ENCODE measurements at regions not wholly inside any gene's neighbourhood (a gene's known extent, or its start where the extent isn't known, plus 50 kb on each side); places are given as distances from the start of the nearest gene placed in this dataset.
"Not testable (repeated sequence)": the region's sequence is repeated elsewhere in the genome, so short reads cannot be mapped to it uniquely, and the experiment has no call there.

DNA sequence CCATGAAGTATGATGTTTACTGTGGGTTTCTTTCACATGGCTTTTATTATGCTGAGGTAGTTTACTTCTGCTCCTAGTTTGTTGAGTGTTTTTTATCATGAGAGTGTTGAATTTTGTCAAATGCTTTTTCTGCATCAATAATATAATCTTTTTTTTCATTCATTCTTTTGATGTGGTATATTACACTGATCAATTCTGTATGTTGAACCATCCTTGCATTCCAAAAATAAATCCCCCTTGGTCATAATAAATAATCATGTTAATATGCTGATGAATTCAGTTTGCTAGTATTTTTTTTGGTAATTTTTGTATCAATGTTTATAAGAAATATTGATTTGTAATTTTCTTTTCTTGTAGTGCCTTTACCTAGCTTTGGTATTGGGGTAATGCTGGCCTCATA lies 97.9 kb upstream of the ZNF648 start:
- DNase-seq (ENCODE audit: low spot score) = no peak

DNA sequence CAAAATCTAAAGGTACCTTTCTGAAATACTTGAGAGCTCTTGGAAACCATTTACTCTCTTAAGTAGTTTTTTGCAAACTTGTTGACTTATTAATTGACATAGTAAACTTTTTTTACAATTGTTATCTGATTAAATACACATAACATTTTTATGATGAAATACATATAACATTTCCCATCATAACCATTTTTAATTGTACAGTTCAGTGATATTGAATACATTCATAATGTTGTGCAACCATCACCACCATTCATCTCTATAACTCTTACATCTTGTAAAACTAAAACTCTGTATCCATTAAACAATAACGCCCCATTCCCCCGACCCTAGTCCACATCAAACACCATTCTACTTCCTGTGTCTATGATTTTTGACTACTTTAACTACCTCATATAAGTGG lies 95.7 kb upstream of the ZNF648 start:
- no peak for DNase-seq (ENCODE audit: low spot score)

DNA sequence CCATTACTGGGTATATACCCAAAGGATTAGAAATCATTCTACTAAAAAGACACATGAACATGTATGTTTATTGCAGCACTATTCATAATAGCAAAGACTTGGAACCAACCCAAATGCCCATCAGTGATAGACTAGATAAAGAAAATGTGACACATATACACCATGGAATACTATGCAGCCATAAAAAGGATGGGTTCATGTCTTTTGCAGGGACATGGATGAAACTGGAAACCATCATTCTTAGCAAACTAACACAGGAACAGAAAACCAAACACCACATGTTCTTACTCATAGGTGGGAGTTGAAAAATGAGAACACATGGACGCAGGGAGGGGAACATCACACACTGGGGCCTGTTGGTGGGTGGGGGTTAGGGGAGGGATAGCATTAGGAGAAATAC lies 92.9 kb upstream of the ZNF648 start:
- not testable (repeated sequence) for DNase-seq (ENCODE audit: low spot score)

DNA sequence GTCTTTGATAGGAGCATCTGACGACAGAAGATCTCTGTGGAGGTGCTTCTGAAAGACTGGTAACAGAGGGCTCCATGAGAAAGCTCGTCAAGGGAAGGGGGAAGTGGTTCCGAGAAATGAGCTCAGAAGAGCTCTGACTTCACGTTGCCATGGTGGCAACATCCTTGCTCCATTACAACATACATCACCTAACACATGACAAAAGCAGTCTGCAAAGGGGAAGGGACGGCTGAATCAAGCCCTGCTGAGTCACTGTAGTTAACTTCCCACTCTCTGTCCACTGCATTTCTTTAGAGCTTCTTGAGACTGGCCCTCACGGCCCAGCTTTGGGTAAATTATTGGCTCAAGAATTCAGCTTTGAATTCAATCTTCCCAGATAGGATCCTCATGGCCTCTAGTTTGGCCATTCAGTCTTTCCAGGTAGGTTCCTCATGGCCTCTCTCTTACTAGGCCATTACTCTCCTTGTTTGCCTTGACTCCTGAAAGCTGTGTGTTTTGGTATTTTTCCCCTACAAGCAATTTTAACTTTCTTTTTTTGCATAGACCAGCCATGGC lies 88.0 kb upstream of the ZNF648 start:
- DNase-seq (ENCODE audit: low spot score) = peak; percentile 71

DNA sequence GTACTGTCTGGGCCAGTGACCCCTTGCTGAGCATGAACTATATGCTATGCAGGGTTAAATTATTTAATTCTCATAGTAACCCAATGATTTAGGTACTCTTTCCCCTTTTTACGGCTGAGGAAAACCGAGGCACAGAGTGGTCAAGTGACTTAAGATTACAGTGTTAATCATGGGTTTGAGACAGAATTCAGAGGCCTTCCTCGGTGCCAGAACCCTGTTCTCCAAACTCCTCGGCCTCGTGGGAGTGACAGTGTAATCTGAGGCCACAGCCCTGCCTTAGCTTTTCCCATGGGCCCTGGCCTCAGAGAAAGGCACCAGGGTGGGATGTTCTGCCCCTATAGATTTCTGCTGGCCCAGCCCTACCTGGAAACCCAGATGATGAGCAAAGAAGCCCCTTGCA lies 86.4 kb upstream of the ZNF648 start:
- no peak for DNase-seq (ENCODE audit: low spot score)

DNA sequence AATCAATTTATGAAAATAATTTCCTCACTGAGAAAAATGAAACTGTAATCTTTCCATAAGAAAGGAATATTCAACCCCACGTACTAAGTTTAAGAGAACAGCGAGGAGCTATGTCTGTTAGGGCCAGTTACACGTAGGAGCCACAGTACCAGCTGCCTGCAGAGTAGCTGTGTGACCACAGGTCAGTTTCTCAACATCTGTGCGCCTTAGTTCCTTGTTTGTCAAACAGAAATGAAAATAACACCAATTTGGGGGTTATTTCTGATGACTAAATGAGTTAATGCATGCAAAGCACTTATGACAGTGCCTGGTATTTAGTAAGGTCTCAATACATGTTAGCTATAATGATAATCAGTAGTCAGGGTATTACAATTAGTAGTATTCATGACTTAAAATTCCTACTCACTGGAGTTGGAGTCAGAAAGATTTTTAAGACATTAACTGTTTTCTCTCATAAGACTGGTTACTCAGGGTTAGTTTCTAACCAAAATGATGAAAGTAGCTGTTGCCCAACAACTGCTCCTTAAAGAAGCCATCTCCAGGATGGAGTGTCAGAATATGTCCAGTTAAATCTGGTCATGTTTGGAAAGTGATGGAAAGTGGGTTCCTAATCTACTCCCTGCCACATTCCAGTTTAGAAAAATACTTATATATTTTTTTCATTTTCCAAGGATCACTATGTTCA lies 85.8 kb upstream of the ZNF648 start:
- no peak for DNase-seq (ENCODE audit: low spot score)

DNA sequence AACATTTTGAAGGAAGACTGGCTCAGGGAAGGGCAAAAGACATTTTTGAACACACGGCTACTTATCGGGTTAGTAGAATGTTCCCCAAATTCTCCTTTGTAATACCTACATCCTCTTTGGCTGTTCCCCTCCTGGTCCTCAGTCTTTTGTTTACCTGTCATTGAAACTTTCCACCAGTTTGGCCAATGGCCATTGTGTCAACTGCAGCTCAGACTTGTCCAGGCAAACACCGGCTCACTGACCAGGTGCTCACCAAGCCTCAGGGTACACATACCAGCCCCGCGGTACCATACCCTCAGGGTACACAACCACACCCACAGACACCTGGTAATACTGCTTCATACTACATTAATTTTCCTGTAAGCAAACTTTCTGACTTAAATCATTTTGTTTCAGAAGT lies 84.8 kb upstream of the ZNF648 start:
- no peak for DNase-seq (ENCODE audit: low spot score)

DNA sequence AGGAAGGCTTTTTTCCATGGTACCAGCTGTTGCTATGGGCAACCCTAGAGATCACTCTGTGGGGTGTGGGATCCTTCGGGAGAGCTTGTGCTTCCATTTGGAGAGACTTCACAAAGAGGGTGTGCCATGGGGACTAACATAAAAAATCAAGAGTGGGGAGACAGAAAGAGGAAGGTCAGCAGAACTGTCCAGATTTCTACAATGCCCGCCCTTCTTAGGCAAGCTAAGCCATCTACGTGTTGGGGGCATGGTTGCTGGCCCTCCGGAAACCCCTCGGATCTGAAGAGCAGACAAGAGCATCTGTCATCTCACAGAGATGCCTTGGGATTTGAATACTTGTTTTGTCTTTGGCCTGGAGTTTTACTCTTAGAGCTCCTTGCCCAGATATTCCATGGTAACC lies 83.9 kb upstream of the ZNF648 start:
- no peak for DNase-seq (ENCODE audit: low spot score)

DNA sequence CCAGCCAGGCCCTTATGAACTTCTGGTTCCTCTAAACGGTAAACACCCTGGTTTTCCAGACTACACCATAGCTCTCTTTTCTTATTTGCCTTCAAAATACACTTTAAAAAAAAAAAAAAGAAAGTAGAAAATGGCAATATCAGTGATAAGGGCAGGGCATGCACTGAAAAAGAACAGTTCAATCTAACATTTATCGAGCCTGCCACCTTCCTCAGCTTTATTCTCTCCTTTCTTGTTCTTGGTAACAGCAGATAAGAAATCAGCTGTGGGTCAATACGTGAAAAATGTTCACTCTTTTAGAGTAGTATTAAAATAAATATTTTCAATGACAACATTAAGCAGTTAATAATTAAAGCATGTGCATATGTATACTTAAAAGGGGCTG lies 83.1 kb upstream of the ZNF648 start:
- DNase-seq (ENCODE audit: low spot score) = no peak

DNA sequence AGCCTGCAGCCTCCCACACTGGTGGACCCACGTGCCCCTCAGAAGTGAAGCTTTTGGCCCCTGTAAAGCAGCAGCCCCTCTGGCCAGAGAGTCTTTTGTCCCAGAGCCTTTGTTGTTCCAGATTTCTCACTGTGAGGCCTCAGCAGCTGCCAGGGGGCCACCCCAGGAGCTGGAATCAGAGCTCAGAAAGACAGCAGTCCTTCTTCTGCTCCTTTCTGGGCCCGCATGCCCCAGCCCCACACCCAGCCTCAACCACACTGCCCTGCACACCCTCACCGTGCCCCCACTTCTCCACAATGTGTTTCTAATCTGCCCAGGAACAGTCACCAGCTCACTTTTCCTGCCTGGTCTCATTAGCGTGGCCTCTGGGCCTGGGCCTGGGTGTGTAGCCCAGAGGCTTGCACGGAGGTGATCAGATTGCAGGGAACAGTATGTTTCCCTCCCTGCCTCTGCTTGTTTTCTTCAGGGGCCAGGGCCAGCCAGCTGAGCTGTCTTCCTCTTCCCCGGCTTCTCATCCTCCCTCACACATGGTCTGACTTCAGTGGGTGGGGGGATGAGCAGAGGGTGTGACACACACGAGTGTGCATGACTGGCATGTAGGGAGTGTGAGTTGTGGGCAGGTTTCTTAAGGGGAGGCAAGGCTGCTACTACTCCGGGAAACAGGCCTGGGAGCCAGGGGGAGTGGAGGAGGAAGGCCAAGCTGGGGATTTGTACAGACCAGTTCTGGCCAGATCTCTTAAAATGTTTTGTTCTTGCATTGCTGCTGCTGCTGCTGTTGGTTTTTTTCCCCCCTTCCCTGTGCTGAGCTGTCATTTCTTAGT lies 82.5 kb upstream of the ZNF648 start:
- peak; percentile 12 for DNase-seq (ENCODE audit: low spot score)

DNA sequence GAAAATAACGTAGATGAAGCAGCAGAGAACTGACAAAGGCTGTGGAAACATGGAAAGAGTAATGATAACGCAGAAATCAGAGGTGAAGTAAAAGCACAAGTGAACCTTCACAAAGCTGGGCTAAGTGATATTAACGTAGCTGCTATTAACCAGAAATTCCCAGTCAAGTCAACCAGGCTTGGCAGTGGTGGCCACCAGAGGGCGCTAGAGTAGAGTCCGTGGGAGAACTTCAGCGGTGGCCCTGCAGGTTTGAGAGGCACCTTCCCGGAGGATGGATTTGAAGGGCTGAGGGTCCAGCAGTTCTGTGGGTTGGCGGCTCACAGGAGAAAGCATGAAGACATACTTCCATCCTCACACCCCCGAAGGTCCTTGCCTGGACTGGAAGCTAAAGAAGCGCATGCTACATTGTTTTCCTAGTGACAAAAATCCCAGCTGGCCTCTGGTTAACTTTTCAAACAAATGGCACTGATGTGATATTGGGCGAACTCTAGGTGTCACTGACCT lies 81.7 kb upstream of the ZNF648 start:
- peak; percentile 67 for DNase-seq (ENCODE audit: low spot score)

DNA sequence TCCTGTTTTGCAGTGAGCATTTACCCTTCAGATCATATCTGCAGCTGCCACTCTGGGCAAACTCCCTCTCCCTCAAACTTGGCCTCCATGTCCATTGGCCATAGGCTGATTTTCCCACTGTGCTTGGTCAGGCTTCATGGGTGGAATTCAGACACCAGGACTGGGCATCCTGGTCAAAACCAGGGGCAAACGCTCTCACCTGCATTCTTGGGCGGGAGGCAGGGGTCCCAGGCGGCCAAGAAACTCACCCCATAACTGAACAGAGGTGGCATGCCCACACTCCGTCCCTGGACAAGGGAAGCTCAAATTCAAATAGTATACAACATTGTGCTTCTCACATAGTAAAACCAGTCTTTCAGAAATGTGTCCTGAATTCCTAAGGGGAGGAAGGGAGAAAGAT lies 81.1 kb upstream of the ZNF648 start:
- DNase-seq (ENCODE audit: low spot score) = no peak

DNA sequence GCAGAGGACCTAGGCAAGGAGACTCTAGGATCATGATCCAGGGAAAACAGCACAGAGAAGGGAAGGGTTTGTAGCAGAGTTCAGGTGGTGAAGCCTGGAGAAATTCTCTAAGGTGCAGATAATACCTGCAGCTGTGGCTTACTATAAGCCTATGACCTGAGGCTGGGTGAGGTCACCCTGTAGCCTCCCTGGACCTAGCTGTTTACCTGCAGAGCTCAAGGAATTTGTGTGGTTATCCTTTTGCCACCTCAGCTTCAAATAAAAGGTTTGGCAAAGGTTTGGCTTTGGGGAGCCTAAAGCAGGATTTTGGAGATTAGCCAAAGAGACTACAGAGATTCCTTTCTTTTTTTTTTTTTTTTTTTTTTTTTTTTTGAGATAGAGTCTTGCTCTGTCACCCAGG lies 79.5 kb upstream of the ZNF648 start:
- no peak for DNase-seq (ENCODE audit: low spot score)

DNA sequence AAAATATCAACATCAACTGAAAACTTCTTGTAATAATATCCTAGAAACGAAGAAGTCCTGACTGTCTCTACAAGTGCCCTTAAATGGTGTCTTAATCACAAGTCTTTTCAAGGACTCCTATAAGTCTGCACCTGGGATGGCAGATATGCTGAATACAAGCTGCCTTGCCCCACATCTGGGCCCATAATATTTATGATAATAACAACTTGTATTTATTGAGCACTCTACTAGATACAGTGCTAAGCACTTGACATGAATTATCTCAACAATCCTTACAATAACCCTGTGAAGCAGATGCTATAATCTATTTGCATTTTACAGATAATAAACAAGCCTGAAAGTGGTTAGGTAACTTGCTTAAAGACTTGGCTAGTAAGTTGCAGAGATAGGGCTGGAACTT lies 78.0 kb upstream of the ZNF648 start:
- DNase-seq (ENCODE audit: low spot score) = no peak

DNA sequence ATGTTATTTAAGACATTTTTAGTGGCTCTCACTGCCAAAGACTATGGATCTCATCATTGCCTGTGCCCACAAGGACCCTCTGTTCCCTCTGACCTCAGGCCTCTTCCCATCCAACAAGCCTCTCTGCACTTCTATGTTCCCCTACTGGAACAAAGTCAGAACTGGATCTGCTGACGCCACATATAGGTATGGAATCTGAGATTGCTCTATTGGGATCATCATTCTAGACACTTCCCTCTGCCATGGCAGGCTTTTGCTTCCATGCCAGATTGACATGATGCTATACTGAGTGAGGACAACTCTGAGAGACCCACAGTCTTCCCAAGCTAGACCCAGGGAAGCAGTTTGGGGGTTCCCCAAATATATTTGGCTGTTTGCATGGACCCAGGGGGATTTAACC lies 76.0 kb upstream of the ZNF648 start:
- no peak for DNase-seq (ENCODE audit: low spot score)

DNA sequence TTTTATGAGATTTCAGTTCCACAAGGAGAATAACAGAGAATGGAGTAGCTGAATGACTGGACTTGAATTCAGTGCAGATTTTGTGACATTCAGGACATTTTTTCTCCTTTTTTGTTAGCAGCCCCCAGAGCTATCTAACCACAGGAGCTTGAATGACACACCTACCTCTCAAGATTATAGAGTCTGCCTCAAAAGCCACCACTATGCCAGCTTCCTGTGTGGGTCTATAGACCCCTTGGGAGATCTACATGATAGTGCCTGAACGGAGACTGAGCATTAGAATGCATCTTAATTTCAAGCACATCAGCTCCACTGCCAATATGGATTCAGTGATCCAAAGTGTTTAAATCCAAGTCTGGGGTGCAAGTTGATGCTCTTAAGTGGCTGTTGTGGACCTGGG lies 74.4 kb upstream of the ZNF648 start:
- DNase-seq (ENCODE audit: low spot score) = no peak

DNA sequence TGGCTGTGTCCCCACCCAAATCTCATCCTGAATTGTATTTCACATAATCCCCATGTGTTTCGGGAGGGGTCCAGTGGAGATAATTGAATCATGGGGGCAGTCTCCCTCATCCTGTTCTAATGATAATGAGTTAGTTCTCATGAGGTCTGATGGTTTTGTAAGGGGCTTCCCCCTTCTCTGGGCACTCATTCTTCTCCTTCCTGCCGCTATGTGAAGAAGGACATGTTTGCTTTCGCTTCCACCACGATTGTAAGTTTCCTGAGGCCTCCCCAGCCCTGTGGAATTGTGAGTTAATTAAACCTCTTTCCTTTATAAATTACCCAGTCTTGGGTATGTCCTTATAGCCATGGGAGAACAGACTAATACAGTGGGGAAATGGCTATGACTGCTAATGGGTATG lies 72.7 kb upstream of the ZNF648 start:
- DNase-seq (ENCODE audit: low spot score) = no peak

DNA sequence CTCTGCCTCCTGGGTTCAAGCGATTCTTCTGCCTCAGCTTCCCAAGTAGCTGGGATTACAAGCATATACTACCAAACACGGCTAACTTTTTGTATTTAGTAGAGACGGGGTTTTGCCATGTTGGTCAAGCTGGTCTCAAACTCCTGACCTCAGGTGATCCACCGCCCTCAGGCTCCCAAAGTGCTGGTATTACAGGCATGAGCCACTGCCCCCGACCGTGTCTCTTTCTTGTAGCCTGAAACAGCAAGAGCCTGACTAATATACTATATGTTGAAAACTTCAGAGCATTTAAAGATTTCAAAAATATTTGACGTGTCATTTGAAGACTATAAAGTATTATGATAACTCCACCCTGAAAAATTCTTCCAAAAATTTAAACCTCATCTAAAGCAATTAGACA lies 71.7 kb upstream of the ZNF648 start:
- DNase-seq (ENCODE audit: low spot score) = no peak

DNA sequence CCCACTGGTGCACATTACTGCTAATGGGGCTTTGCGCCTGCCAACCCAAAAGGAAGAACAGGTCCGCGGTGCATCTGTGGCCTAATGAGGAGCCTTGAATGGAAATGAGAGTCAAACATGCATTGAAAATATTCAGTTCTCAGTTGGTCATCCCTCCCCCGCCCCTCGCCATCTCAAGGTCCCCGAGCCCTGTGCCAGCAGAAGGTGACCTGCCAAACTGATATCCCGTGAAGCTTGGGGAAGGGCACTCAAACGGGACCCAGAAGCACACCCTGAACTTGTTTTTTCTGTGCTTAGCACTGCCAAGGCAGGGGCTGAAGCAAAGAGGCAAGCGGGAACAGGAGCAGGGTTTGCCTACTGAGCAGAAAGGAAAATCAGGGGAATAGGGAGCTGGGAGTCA lies 67.9 kb upstream of the ZNF648 start:
- no peak for DNase-seq (ENCODE audit: low spot score)

DNA sequence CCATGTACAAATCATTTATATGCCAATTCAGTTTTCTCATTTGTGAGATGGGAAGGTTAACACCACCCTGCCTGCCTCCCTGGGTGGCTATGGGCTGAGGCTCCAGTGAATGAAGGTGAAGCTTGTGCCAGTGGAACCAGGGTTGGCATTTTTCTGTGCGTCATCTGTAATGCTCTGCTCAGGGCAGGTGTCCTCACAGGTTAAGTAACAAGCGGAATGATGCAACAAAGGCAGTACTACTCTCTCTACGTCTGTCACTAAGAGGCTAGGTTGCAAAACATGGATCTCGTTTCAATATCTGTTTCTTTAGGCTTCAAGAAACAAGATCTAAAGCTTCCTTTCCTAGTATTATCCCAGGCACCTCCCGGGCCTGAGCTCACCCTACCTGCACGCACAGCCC lies 67.0 kb upstream of the ZNF648 start:
- no peak for DNase-seq (ENCODE audit: low spot score)

DNA sequence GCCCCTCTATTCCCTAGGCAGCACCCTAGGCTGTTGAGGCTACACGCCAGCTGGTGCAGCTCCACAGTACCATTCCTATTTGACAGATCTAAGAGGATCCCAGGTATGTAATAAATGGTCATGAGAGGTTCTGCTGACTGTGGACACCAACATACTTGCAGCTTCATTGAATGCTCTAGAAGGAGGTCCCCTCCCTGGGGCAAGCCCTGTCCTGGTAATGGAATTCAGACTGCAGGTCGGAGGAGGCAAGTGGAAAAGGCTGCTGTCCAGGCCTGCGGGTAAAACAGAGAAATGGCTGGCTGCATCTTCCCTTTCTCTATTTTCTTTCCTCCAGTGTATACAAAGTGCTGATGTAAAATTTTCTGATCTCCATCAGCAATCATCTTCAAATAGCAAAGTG lies 66.1 kb upstream of the ZNF648 start:
- no peak for DNase-seq (ENCODE audit: low spot score)

DNA sequence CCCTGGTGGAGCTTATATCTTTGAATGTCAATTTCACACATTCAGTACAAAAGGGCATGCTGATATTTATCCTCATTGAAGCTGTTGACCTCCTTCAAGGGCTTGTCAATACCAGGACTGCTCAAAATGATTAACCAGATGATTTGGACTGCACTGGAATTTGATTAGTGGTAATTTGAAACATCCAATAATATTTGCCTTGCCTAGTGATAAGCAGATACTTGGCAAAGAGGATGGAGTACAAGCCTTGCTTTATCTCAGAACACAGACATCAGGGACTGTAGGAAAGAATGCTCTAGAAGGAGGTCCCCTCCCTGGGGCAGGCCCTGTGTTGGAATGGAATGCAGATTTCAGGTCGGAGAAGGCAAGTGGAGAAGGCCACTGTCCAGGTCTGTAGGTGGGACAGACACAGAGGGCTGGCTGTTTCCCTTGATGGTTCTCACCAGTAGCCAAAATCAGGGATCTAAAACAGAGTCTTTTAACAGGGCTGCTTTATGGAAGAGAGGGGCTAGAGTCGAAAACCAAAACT lies 64.8 kb upstream of the ZNF648 start:
- DNase-seq (ENCODE audit: low spot score) = no peak

DNA sequence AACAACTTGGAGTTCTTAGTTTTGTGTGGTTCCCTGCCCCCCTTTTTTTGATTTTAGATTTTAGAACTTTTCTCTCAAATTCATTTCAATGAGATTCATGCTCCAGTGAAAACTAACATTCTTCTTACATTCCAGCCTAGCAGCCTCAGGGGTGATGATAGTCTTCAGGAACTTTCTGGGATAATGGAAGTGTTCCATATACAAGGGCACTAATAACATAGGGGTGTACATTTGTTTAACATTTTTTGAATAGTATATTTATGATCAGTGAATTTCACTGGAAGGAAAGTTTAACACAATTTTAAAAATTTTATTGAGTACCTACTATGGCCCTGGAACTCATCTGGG lies 61.4 kb upstream of the ZNF648 start:
- DNase-seq (ENCODE audit: low spot score) = no peak
